ENCODE measurements at regions not wholly inside any gene's neighbourhood (a gene's known extent, or its start where the extent isn't known, plus 50 kb on each side); places are given as distances from the start of the nearest gene placed in this dataset.
"Not testable (repeated sequence)": the region's sequence is repeated elsewhere in the genome, so short reads cannot be mapped to it uniquely, and the experiment has no call there.

DNA sequence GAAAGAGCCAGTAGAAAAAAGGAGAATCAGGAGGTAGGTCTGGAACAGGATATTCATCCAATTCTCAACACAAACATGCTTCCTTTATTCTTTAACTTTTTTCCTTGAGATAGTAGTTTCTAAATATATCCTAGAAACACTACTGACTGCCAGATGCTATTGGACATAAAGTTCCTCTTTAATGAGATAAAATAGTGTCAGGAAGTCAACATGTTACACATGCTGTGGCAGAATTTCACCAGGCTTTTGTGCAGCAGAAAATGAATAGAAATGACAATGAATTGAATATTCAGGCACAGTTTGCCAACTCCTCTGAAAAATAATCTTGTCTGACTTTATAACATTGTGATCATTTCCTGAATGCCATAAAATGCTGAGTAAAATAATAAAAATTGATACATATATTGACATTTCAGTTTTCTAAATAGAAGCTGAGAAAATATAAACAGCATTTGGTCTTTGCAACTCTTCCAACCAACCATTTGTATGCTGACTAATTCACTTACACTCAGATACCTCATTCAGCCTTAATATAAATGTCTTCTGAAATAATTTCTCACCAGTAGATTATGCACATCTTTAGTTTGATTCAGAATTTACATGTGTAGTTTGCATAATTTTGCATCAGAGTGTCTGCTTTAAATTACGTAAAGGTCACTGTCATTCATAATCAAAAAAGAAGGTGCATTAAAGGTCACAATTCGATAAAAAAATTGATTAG lies 486.1 kb upstream of the ADGRL2 start:
- no peak for DNase-seq

DNA sequence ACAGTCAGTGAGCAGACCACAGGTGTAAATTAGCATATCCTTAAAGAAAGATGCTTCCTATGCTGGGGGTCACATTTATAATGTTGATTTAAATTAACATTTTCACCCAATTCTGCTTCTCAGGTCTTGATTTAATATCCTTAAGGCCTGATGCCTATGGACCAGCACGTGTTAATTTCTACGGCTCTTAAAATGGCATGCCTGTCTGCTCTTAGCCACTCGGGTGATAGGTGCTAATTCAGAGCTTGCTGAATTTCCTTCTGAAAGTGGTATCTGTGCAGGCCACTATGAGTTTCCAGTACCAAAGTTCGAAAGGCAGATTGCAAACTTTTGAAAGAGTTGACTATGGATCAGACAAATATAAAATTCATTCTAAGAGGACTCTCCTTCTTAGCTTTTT lies 487.4 kb upstream of the ADGRL2 start:
- DNase-seq, result no peak

DNA sequence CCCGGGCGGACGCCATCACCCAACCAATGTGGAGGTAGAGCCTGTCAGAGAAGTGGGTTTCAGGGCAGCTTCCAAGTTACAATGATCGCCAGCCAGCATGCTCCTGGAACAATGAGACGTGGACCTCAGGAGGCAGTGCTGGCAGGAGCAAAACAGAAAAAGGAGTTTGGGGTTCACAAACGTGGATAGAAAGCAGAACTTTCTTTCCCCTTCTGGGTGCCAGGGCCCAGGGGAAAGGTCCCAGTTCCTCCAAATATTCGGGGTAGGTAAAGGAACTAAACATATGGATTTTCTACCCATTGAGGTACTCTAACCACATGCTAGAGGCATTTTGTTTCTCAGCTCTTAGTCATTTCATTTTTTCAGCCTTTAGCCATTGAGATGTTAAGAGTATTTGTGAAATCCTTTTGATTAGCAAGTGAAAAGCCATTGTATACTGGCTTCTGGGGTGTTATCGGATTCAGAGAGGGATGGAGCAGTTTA lies 488.4 kb upstream of the ADGRL2 start:
- DNase-seq, result no peak

GRCh38 chr1:81310250-81310649 lies 490.5 kb upstream of the ADGRL2 start:
- no peak for DNase-seq

DNA sequence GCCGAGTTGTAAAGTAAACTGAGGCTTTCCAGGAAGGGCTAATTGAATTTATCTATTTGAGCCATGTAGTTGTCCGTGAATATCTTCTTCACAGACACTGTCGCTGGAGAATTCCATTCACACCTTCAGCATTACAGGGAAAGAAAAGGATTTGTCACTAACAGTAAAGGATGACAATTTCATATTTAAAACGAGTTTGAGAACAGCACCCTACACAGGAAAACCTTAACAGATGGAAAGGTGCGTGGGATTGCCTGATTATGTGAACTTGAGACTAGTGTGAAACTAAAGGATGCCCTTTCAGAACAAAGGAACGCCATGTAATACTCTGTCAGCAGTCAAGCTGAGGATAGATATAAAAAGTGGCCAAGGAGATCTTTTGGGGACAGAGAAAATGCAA lies 492.5 kb upstream of the ADGRL2 start:
- DNase-seq, result no peak

DNA sequence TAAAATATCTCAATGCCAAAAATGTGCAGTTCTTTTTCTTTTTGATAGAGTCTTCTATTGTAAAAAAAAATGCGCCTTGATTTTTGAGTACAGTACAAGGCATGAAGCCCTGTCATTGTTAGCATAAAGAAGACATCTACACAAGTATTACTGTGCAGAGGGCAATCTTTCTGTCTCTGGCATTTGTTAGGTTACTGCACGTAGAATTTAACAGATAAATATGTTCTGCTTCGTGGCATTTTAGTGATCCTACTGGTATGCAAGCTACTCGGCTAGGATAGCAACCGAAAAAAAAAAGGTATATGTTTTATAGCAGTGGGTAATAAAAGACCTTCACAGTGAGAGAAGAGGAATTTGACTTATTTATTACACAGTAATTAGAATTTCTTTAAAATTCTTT lies 492.9 kb upstream of the ADGRL2 start:
- no peak for DNase-seq

DNA sequence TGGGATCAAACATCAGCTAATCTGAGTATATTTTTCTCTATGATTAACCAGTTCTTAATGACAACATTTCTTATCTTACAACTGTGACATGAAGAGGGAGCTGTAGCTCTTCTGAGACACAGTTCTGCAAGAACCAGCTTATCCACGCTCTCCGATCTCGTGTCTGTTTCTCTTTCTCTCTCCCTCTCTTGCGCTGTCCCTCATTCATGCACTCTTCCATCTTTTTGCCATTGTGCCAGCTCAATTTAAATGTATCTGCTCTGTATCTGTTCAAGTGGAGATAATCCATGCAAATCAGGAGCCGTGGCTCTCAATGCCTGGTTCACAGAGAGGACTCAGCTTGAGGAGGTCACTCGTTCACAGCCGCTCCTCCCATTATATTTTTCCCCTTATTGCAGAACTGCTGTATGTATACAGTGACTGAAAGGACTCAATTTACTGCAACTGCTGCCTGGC lies 494.7 kb upstream of the ADGRL2 start:
- DNase-seq, result no peak

- DNase-seq, result no peak
Observed at GRCh38 chr1:81304187-81304586, 496.5 kb upstream of the ADGRL2 start.

DNA sequence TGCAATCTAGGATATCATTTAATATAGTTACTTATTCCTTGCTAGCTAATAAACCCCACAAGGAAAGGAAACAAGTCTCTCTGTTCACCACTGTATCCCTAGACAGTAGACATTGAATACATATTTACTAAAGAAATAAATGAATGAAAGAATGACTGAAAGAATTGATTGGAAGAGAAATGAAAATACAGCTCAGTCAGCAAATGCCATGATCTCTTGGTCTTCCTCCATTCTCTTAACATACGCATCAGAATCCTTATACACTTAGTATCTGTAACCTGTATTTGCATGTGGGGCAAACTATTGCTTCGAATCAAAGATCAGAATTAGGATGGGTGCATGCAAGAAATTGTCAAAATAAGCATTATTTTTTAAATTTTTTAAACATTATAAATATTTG lies 500.8 kb upstream of the ADGRL2 start:
- DNase-seq, result no peak

DNA sequence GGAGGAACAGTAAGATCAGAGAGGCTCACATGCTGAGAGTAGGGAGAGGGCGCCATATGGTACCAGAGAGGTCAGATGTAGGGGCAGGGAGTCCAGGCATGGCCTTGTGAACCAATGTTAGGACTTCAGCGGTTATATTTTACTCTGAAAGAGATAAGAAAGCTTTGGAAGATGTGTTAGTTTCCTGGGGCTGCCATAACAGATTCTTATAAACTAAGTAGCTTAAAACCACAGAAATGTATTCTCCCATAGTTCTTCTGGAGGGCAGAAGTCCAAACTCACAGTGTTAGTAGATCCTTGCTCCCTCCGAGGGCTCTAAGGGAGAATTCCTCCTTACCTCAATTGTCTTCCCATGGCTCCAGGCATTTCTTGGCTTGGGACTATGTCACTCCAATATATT lies 502.5 kb upstream of the ADGRL2 start:
- DNase-seq, result no peak

DNA sequence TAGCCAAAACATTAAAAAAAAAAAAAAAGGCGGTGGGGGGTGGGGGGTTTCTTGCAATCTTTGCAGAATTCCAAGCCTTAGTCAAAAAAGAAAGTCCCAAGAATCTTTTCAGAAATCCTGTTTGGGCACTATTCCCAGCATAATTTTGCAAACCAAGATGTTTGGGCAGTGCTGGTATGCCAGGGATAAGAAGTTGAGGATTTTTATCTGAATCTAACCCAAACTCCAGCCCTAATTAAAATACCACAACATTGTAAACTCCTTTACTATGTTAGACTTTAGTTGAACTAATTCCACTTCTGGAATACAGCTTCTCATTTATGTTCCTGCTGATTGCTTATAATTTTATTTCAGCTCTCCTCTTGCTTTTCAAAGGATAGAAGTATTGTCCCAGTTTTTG lies 504.1 kb upstream of the ADGRL2 start:
- DNase-seq, result no peak

DNA sequence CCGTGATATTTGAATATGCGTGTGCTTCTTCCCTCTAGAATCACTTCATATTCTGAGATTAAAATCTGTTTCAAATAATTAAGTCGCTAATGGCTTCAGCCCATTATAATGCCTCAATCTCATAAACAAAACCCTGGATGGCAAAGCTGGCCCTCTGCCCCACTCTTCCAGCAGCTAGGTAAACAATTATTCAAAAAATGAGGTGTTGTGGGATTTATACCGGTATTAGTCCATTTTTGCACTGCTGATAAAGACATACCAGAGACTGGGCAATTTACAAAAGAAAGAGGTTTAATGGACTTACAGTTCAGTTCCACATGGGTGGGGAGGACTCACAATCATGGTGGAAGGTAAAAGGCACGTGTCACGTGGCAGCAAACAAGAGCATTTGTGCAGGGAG lies 510.4 kb upstream of the ADGRL2 start:
- DNase-seq, result no peak

DNA sequence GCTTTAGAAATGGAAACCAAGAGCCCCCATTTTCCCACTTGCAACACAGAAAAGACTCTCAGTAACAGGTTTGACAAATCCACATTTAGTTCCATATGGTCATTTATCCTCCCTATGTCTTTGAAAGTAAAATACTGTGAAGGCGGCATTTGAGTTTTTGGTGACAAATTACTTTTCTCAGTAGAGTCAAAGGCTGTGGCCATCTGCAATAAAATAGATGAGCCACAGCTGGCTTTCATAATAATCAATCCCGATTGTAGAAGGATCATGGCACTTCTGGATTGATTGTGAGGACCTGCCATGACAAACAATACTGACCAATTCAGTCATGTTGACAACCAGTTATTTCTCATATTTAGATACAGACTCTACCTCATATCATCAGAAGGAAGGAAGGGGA lies 512.0 kb upstream of the ADGRL2 start:
- no peak for DNase-seq

DNA sequence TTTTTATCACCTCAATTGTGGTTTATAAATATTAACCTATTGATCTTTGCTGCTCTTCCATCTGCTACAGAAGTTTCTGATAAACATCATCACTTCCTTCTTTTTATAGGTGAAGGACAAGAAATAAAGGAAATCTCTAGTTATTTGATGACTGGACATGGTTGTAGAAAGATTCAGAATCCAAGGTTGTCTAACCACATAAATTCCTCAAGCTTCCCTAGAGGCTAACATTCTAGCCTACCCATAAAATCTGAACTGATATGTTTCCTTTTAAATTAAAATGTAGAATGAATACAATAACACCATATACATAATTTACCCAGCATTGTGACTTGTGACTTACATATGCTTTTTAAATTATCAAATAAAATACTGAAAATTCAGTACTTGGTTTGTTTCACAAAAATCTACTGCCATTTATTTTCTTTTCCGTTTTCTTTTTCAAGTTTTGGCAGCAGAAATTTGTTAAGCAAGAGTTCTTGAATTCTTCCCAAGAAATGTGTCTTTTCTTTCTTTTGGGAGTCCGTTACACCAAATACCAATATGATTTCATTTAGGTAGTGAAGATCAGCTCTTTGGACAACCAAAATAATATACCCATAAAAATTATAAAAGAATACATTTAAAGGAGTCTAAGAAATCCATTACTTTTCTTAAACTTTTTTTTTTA lies 513.2 kb upstream of the ADGRL2 start:
- no peak for DNase-seq

DNA sequence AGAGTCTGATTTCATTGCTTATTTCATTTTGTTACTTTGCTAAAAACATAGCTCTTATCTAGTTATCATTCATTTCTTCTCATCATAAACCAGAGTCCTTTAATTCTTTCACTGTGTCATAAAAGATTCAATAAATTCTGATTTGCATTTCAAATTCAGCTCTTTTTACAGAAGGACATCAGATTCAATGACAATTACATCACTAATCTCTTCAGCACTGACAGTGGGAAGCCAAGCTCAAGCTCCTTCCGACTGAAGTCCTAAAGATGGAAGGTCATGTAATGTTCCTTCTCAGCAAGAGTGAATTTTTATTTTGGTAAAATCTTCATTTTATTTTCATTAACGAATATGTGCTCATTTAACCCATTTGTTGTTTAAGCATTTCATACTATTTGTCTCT lies 530.7 kb upstream of the ADGRL2 start:
- DNase-seq, result no peak

- no peak for DNase-seq
Observed at GRCh38 chr1:81264976-81265375, 535.8 kb upstream of the ADGRL2 start.

- no peak for DNase-seq
Observed at GRCh38 chr1:81259625-81260411, 540.9 kb upstream of the ADGRL2 start.

GRCh38 chr1:81254560-81254959 lies 546.2 kb upstream of the ADGRL2 start:
- no peak for DNase-seq

DNA sequence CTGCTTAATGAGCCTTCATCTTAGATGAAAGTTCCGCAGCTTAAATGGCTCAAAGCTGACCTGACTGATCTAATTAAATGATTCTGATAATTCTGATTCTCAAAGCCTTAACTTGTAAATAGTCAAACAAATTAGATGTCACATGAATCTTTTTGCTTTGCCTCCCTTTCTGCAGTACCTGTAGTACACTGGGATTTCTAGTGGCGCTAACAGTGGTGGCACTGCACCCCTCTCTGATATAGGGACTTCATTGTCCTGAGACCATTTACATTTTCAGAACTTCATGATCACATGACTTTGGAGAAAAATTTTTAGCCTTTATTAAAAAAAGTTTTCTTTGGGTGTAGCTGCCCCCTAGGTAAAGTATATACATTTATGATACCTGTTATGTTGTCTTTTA lies 546.7 kb upstream of the ADGRL2 start:
- DNase-seq, result no peak

- DNase-seq, result no peak
Observed at GRCh38 chr1:81252471-81253151, 548.1 kb upstream of the ADGRL2 start.

- DNase-seq, result not testable (repeated sequence)
Observed at GRCh38 chr1:81250825-81251224, 549.9 kb upstream of the ADGRL2 start.

DNA sequence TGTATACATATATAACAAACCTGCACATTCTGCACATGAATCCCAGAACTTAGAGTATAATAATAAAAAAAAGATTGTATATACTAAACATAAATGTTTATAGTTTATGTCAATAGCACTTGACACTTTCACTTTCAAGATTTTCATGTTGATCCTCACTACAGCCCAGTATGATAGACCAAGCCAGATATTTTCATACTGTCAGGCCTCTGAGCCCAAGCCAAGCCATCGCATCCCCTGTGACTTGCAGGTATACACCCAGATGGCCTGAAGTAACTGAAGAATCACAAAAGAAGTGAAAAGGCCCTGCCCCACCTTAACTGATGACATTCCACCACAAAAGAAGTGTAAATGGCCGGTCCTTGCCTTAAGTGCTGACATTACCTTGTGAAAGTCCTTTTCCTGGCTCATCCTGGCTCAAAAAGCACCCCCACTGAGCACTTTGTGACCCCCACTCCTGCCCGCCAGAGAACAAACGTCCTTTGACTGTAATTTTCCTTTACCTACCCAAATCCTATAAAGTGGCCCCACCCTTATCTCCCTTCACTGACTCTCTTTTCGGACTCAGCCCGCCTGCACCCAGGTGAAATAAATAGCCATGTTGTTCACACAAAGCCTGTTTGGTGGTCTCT lies 555.5 kb upstream of the ADGRL2 start:
- not testable (repeated sequence) for DNase-seq

GRCh38 chr1:81244612-81245011 lies 556.1 kb upstream of the ADGRL2 start:
- DNase-seq, result not testable (repeated sequence)

All from activated T-cell treated with anti-CD3 and anti-CD28 coated beads, Interleukin-2, amount 50 U/mL, for 48 hours (primary cell).